Panc1 (cell line): ENCODE measurements at regions not wholly inside any gene's neighbourhood (a gene's known extent, or its start where the extent isn't known, plus 50 kb on each side); places are given as distances from the start of the nearest gene placed in this dataset.

Experiments used
- ATAC-seq: fragments of 200-7000 bp; cut with Tn5 transposase; 2 replicates; pipeline ENCODE4 v1.9.1; 2020; ENCODE audit warnings: mild to moderate bottlenecking, moderate library complexity
- BruUV-seq: library from RNA; stranded (reverse); fragments of 400-500 nt; replicated peaks from 2 replicates; lab custom pipeline; 2021; lab: Mats Ljungman, UMichigan
- CTCF ChIA-PET: fragments of 300-600 bp; sonication (Branson Sonifier 250); formaldehyde crosslinking; loops from one replicate; lab custom pipeline; 2022; ENCODE audit warnings: antibody characterized with exemption; lab: Charles Lee
- POLR2A ChIA-PET: fragments of 300-600 bp; sonication (Branson Sonifier 250); formaldehyde crosslinking; loops from one replicate; lab custom pipeline; 2022; ENCODE audit warnings: antibody characterized with exemption; lab: Charles Lee
- DNase-seq: peaks from one replicate; pipeline ENCODE4 v3.0.0-alpha.2; 2010; ENCODE audit warnings: low read depth, low spot score
- H3K27ac ChIP-seq: 2 replicates; pipeline ENCODE4 v1.5.1; 2011; ENCODE audit warnings: mild to moderate bottlenecking, low read length, inconsistent platforms
- H3K27me3 ChIP-seq: fragments of 200-500 bp; sonication (Bioruptor generic); 2 replicates; pipeline ENCODE4 v1.6.0; 2014; ENCODE audit warnings: low read length, inconsistent platforms; ENCODE audit not compliant: control insufficient read depth, insufficient read depth
- H3K36me3 ChIP-seq: fragments of 200-500 bp; sonication (Bioruptor generic); 2 replicates; pipeline ENCODE4 v1.5.1; 2014; ENCODE audit warnings: inconsistent platforms, mild to moderate bottlenecking, low read length, moderate library complexity; ENCODE audit not compliant: control insufficient read depth, insufficient read depth
- H3K4me1 ChIP-seq: 2 replicates; pipeline ENCODE4 v1.5.1; 2011; ENCODE audit warnings: inconsistent platforms, mild to moderate bottlenecking, low read length, moderate library complexity; ENCODE audit not compliant: control insufficient read depth, insufficient read depth
- H3K4me3 ChIP-seq, 2 experiments: 2 replicates each; pipeline ENCODE4 v1.5.1; 2011 to 2012; ENCODE audit warnings: low read depth in 2 of 2, low read length in 2 of 2, mild to moderate bottlenecking in 2 of 2, inconsistent platforms in 1 of 2, moderate library complexity in 1 of 2
- H3K9me3 ChIP-seq: fragments of 200-500 bp; sonication (Bioruptor generic); 2 replicates; pipeline ENCODE4 v1.5.1; 2014; ENCODE audit warnings: low read depth, mild to moderate bottlenecking, inconsistent platforms, low read length, moderate library complexity; ENCODE audit not compliant: control insufficient read depth, insufficient read depth
- POLR2AphosphoS5 ChIP-seq: IDR thresholded peaks from 2 replicates; pipeline ENCODE4 v1.6.1; 2012; ENCODE audit warnings: mild to moderate bottlenecking, low read depth, low read length, moderate library complexity
- SIN3A ChIP-seq: IDR thresholded peaks from 2 replicates; pipeline ENCODE4 v1.6.1; 2012; ENCODE audit warnings: low read depth, mild to moderate bottlenecking, low read length, moderate library complexity, borderline replicate concordance; ENCODE audit not compliant: insufficient read depth
- TCF7L2 ChIP-seq: IDR thresholded peaks from 2 replicates; pipeline ENCODE4 v1.6.1; 2011; ENCODE audit warnings: mild to moderate bottlenecking, low read depth, low read length, inconsistent platforms
- in situ Hi-C: cut with HindIII; loops from 2 replicates; pipeline ENCODE4 v1.10.0; 2016; ENCODE audit warnings: low sequenced_read_pairs, low pct_unique_long_range_greater_than_20kb
- intact Hi-C: fragments of 100-400 bp; cut with micrococcal nuclease; formaldehyde crosslinking; loops from one replicate; pipeline ENCODE4 v1.10.0; 2022; ENCODE audit not compliant: unreplicated experiment
- TF ChIP-seq, protein P1 (sequence below): fragments of 450-650 bp; IDR thresholded peaks from 2 replicates; pipeline ENCODE4 v1.5.1; 2017; ENCODE audit warnings: mild to moderate bottlenecking
- TF ChIP-seq, protein P2 (sequence below), 2 experiments: IDR thresholded peaks; 2 replicates each; pipeline ENCODE4 v1.6.1; 2011 to 2012; ENCODE audit warnings: low read depth in 2 of 2, control low read depth in 1 of 2, low read length in 1 of 2, mild to moderate bottlenecking in 1 of 2, moderate library complexity in 1 of 2; ENCODE audit not compliant: insufficient read depth in 1 of 2

DNA sequence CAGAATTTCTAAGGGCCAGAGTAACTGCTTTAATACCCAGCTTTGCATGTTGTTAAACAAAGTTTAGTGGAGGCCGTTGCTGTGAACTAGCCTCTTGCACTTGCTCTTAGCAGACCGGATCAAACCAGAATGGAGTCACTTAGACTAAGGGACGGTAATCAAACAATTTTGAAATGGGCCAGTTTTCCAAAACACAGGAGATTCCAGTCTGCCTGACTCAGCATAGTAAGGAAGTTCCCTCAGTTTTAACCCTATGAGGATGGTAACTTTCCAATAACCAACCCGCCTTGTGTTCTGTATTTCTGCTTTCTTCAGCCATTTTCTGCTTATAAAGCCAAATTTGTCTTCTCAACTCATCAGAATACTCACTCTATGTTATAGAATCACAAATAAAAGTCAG, 77.2 kb upstream of the WDR72 start:
- DNase-seq (no peak), ATAC-seq (no peak)
- intact Hi-C loops: no loop called here
- Histone ChIP-seq H3K36me3 (no peaks in the 10 kb centered on the region), H3K27ac (no peak overlapping the region), H3K9me3 (no peaks in the 10 kb centered on the region), H3K4me3 (no peak overlapping the region), H3K4me1 (peaks cover 12% of the 10 kb centered on the region; the same call in 1 of the 2 replicates), H3K27me3 (no peaks in the 10 kb centered on the region)
- in situ Hi-C loops: no loop called here
- no peak for TF ChIP-seq TCF7L2
- TF ChIP-seq, protein P1, sequence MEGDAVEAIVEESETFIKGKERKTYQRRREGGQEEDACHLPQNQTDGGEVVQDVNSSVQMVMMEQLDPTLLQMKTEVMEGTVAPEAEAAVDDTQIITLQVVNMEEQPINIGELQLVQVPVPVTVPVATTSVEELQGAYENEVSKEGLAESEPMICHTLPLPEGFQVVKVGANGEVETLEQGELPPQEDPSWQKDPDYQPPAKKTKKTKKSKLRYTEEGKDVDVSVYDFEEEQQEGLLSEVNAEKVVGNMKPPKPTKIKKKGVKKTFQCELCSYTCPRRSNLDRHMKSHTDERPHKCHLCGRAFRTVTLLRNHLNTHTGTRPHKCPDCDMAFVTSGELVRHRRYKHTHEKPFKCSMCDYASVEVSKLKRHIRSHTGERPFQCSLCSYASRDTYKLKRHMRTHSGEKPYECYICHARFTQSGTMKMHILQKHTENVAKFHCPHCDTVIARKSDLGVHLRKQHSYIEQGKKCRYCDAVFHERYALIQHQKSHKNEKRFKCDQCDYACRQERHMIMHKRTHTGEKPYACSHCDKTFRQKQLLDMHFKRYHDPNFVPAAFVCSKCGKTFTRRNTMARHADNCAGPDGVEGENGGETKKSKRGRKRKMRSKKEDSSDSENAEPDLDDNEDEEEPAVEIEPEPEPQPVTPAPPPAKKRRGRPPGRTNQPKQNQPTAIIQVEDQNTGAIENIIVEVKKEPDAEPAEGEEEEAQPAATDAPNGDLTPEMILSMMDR: no peak
- TF ChIP-seq POLR2AphosphoS5: no peak
- TF ChIP-seq, protein P2, sequence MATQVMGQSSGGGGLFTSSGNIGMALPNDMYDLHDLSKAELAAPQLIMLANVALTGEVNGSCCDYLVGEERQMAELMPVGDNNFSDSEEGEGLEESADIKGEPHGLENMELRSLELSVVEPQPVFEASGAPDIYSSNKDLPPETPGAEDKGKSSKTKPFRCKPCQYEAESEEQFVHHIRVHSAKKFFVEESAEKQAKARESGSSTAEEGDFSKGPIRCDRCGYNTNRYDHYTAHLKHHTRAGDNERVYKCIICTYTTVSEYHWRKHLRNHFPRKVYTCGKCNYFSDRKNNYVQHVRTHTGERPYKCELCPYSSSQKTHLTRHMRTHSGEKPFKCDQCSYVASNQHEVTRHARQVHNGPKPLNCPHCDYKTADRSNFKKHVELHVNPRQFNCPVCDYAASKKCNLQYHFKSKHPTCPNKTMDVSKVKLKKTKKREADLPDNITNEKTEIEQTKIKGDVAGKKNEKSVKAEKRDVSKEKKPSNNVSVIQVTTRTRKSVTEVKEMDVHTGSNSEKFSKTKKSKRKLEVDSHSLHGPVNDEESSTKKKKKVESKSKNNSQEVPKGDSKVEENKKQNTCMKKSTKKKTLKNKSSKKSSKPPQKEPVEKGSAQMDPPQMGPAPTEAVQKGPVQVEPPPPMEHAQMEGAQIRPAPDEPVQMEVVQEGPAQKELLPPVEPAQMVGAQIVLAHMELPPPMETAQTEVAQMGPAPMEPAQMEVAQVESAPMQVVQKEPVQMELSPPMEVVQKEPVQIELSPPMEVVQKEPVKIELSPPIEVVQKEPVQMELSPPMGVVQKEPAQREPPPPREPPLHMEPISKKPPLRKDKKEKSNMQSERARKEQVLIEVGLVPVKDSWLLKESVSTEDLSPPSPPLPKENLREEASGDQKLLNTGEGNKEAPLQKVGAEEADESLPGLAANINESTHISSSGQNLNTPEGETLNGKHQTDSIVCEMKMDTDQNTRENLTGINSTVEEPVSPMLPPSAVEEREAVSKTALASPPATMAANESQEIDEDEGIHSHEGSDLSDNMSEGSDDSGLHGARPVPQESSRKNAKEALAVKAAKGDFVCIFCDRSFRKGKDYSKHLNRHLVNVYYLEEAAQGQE (IDR thresholded peaks at IDR 0.05; ENCODE audit: insufficient read depth in 1 of 2, low read depth in 2 of 2, low read length in 1 of 2): no peak
- TF ChIP-seq SIN3A: no peak
- ChIA-PET CTCF (no interaction called here), POLR2A (no interaction called here)
- BruUV-seq: no TSS peak

DNA sequence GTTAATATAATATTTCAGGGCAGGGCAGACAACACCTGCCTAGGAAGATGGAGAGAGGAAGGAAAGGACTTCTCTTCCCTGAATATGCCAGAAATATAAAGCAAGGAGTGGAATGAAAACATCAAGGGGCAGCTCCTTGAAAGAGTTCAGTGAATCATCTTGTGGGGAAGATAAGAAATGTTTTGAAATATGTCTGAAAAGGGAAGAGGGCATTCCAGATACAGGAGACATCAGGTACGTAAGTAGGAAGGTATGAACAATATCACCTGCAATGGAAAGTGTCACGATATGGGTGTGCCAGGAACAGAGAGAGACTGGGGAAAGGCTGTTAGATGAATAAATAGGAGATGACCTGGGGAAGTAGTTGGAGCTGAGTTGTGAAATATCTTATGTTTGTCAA, 75.8 kb upstream of the WDR72 start:
- TF ChIP-seq TCF7L2 (no peak), SIN3A (no peak), POLR2AphosphoS5 (no peak)
- TF ChIP-seq, protein P1: no peak
- TF ChIP-seq, protein P2 (IDR thresholded peaks at IDR 0.05; ENCODE audit: insufficient read depth in 1 of 2, low read depth in 2 of 2, low read length in 1 of 2): no peak
- POLR2A ChIA-PET: no interaction called here
- no peak overlapping the region for H3K27ac ChIP-seq
- no peak overlapping the region for H3K4me3 ChIP-seq
- intact Hi-C loops (no loop called here), in situ Hi-C loops (no loop called here)
- H3K27me3 ChIP-seq: no peaks in the 10 kb centered on the region
- BruUV-seq: no TSS peak
- no peaks in the 10 kb centered on the region for H3K9me3 ChIP-seq
- no peak for DNase-seq
- CTCF ChIA-PET: no interaction called here
- ATAC-seq: no peak
- peaks cover 12% of the 10 kb centered on the region; the same call in 1 of the 2 replicates for H3K4me1 ChIP-seq
- H3K36me3 ChIP-seq: no peaks in the 10 kb centered on the region
